GM10266 (cell line): ENCODE measurements at regions not wholly inside any gene's neighbourhood (a gene's known extent, or its start where the extent isn't known, plus 50 kb on each side); places are given as distances from the start of the nearest gene placed in this dataset.

Experiments
- DNase-seq: peaks from one replicate; pipeline ENCODE4 v3.0.0; 2012; ENCODE audit errors: extremely low spot score
- TF ChIP-seq, protein P1 (sequence below): IDR thresholded peaks from 2 replicates; pipeline ENCODE4 v1.5.1; 2012; ENCODE audit warnings: mild to moderate bottlenecking, low read depth; ENCODE audit not compliant: control insufficient read depth, insufficient read depth; ENCODE audit errors: missing control alignments

DNA sequence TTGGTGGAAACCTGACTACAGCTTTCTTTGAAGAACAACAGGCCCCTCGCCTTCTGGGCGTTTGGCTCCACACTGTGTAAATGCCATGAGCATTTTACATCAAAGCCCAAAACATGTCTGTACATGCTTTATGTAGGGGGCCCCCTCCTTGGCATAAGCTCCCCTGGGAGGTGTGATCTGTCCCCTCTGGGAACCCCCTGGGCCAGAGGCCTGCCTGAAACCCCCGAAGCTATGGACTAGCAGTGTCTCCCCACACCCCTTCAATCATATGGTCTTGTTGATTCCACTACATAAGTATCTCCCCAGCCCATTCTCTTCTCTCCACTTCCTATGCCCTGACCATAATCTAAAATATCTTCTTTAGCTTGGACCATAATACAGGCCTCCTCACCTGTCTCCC is 241.5 kb downstream of the C1orf94 start:
- DNase-seq = no peak

DNA sequence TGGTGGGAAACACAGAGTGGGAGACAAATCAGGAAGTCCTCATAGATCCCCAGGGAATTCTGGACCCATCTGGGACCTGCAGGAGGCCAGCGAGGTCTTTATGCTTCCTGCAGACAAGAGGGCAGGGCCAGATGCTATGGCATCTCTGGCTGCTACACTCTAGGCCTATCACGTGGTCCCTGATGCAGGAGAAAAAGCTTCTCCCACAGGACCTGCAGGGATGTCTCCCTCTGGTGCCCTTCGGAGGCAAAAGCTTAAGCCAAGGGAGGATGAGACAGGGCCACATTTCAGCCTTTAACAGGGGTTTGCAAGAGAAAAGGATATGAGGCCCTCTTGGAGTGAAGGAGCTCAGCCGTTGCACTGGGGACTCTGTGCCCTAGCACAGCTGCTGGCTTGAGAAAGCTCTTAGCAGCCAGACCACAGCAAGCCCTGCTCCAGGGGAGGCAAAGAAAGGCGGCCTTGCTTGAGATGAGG is 243.0 kb downstream of the C1orf94 start:
- TF ChIP-seq, protein P1, sequence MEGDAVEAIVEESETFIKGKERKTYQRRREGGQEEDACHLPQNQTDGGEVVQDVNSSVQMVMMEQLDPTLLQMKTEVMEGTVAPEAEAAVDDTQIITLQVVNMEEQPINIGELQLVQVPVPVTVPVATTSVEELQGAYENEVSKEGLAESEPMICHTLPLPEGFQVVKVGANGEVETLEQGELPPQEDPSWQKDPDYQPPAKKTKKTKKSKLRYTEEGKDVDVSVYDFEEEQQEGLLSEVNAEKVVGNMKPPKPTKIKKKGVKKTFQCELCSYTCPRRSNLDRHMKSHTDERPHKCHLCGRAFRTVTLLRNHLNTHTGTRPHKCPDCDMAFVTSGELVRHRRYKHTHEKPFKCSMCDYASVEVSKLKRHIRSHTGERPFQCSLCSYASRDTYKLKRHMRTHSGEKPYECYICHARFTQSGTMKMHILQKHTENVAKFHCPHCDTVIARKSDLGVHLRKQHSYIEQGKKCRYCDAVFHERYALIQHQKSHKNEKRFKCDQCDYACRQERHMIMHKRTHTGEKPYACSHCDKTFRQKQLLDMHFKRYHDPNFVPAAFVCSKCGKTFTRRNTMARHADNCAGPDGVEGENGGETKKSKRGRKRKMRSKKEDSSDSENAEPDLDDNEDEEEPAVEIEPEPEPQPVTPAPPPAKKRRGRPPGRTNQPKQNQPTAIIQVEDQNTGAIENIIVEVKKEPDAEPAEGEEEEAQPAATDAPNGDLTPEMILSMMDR = no peak
- DNase-seq = no peak

More for the DNA sequence above, 241.5 kb downstream of the C1orf94 start:
- TF ChIP-seq, protein P1 = no peak

DNA sequence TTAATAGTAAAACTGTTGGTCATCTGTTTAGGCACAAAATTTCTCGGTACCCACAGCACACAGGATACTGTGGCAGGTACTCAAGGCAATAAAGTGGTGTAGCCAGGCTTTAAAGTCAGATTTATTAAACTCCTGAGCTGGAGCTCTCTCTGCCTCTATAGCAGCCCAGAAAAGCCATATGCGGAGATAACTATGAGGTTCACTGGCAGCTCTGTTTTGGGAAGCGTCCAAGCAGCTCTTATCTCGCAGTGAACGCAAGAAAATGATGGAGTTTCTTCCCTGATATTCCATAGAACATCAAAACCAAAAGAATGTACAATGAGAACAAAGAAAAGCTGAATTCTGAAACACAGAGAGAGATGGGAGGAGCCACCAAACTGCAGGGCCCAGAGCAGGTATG is 248.3 kb downstream of the C1orf94 start:
- TF ChIP-seq, protein P1 = no peak
- no peak for DNase-seq

DNA sequence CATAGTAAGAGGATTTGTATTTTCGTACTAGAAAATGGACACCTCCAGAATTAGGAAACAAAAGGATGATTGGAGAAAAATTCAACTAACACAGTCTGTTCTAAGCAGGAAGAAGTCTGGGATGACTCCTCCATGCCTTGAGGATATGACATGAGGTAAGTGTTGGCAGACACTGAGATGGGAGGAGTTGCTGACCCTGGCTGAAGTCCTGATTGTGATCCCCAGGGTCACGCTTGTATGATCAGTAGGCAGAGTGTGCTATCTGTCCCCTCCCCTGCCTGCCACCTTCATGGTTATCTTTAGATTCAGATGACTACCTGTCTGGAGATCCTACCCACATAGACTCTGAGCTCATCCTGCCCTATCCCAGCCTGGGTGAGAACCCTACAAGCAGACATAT is 249.1 kb downstream of the C1orf94 start:
- no peak for DNase-seq
- TF ChIP-seq, protein P1 = no peak

DNA sequence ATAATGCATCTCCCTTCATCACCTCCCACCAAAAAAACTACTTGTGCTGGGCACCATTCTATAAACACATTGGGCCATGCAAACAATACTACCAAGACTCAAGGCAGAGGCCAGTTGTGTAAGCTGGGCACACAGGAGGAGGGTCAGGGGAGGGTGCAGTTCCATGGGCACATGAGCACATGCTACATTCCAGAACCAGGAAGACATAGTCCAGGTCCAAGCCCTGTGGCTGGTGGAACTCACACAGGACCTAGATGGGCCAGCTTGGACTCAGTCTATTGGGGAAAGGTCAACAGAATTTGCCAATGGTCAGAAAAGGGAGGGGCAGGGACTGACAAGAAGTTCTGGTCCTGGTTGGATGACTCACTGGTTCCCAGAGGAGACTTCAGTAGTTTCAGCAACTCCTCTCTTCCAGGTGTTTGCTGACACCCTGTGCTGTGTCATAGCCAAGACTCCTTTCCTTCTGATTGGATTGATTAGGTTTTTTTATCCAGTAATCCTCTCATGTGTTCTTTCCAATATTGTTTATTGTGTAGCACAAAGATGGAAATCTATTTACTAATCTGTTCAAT is 249.7 kb downstream of the C1orf94 start:
- DNase-seq = no peak
- TF ChIP-seq, protein P1 = no peak

DNA sequence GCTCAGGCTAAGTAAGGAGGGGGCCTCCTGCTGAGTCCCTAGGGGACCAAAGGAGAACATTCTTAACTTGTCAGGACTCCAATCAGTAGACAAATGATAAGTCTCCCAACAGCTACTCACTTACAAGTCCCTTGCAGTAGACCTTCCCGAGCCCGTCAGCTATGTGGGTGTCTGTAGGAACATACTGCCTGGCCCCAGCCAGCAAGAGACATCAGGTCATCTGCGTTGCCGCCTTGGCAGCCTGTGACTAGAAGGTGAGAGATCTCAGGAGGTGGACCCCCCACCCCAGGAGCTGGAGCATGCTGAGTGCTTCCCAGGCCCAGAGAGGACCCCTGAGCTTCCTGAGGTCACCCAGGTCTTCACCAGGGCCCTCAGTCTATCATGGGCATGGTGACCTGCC is 250.5 kb downstream of the C1orf94 start:
- no peak for DNase-seq
- TF ChIP-seq, protein P1 = no peak

DNA sequence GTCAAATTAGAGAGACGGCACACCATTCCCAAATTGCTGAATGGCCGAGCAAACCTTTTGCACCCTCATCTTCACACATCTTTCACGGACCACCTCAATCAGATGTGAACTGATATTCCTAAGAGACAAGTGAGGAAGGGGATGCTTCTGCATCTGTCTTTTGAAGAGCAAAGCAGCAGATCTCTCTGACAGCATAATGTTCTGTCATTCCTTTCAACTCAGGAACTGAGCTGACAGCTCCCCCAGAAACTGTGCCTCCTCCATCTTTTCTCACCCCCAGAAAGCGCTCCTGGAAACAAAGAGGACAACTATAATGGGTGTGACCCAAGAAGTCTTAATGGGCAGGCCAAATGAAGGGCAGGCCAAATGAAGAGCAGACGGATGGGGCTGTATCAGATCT is 256.4 kb downstream of the C1orf94 start:
- DNase-seq = no peak
- TF ChIP-seq, protein P1 = no peak
